ENCODE measurements at regions not wholly inside any gene's neighbourhood (a gene's known extent, or its start where the extent isn't known, plus 50 kb on each side); places are given as distances from the start of the nearest gene placed in this dataset.

- DNase-seq, result no peak
These were observed 103.7 kb upstream of the TENT5D start for GRCh38 chrX:80316526-80316925.

GRCh38 chrX:80317646-80318045 is 102.6 kb upstream of the TENT5D start:
- DNase-seq, result no peak

- no peak for DNase-seq
These were observed 89.0 kb upstream of the TENT5D start for GRCh38 chrX:80331285-80331684.

- DNase-seq, result no peak
These were observed 85.7 kb upstream of the TENT5D start for GRCh38 chrX:80334583-80334982.

- DNase-seq, result peak; percentile 0 to 1
These were observed 85.0 kb upstream of the TENT5D start for GRCh38 chrX:80335062-80335830.

- DNase-seq, result no peak
These were observed 65.2 kb upstream of the TENT5D start for GRCh38 chrX:80354966-80355465.

Data from stimulated activated CD4-positive, alpha-beta T cell treated with anti-CD3 and anti-CD28 coated beads, Interleukin-4, amount 100 ng/mL, for 4 hours (primary cell).